Suprapubic skin (tissue), 3 donors: ENCODE measurements at regions not wholly inside any gene's neighbourhood (a gene's known extent, or its start where the extent isn't known, plus 50 kb on each side); places are given as distances from the start of the nearest gene placed in this dataset.

Experiments used
- POLR2A ChIP-seq, 2 donors: fragments of 450-650 bp; IDR thresholded peaks; one replicate each; pipeline ENCODE4 v1.6.1; 2017; ENCODE audit warnings: antibody characterized with exemption in 2 of 2, mild to moderate bottlenecking in 2 of 2, moderate library complexity in 2 of 2
- TF ChIP-seq, protein P1 (sequence below), 2 donors: fragments of 200-600 bp in 1 of 2; fragments of 450-650 bp in 1 of 2; sonication (generic) in 1 of 2; IDR thresholded peaks; one replicate each; pipeline ENCODE4 v1.5.1; 2016 to 2019; ENCODE audit warnings: antibody characterized with exemption in 2 of 2, mild to moderate bottlenecking in 1 of 2, moderate library complexity in 1 of 2

- TF ChIP-seq, protein P1, sequence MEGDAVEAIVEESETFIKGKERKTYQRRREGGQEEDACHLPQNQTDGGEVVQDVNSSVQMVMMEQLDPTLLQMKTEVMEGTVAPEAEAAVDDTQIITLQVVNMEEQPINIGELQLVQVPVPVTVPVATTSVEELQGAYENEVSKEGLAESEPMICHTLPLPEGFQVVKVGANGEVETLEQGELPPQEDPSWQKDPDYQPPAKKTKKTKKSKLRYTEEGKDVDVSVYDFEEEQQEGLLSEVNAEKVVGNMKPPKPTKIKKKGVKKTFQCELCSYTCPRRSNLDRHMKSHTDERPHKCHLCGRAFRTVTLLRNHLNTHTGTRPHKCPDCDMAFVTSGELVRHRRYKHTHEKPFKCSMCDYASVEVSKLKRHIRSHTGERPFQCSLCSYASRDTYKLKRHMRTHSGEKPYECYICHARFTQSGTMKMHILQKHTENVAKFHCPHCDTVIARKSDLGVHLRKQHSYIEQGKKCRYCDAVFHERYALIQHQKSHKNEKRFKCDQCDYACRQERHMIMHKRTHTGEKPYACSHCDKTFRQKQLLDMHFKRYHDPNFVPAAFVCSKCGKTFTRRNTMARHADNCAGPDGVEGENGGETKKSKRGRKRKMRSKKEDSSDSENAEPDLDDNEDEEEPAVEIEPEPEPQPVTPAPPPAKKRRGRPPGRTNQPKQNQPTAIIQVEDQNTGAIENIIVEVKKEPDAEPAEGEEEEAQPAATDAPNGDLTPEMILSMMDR (IDR thresholded peaks at IDR 0.05): no peak
- TF ChIP-seq POLR2A (IDR thresholded peaks at IDR 0.05): no peak
Observed at GRCh38 chr6:3535776-3536435, 79.1 kb upstream of the SLC22A23 start.
